ENCODE measurements at regions not wholly inside any gene's neighbourhood (a gene's known extent, or its start where the extent isn't known, plus 50 kb on each side); places are given as distances from the start of the nearest gene placed in this dataset.

- Histone ChIP-seq H3K27me3 (no peaks in the 10 kb centered on the region), H3K4me1 (no peaks in the 10 kb centered on the region), H3K27ac (no peak overlapping the region), H3K9me3 (peaks cover 0 to 4% (median 3%) of the 10 kb centered on the region in 4 donors), H3K4me3 (no peak overlapping the region), H3K36me3 (no peaks in the 10 kb centered on the region)
- intact Hi-C loops (cut with DNase I) = no loop called here
- DNase-seq = no peak
- TF ChIP-seq EP300 (IDR thresholded peaks at IDR 0.05) (no peak), POLR2AphosphoS5 (IDR thresholded peaks at IDR 0.05) (no peak), POLR2A (IDR thresholded peaks at IDR 0.05) (no peak), CTCF (IDR thresholded peaks at IDR 0.05) (no peak)
Observed at GRCh38 chr1:82731216-82731615, 930.5 kb downstream of the ADGRL2 start.

- Histone ChIP-seq H3K4me3 (no peak overlapping the region), H3K27ac (no peak overlapping the region), H3K36me3 (no peaks in the 10 kb centered on the region), H3K9me3 (peaks cover 0 to 4% (median 3%) of the 10 kb centered on the region in 4 donors), H3K27me3 (no peaks in the 10 kb centered on the region), H3K4me1 (no peaks in the 10 kb centered on the region)
- intact Hi-C loops (cut with DNase I) = no loop called here
- no peak for DNase-seq
- TF ChIP-seq POLR2A (IDR thresholded peaks at IDR 0.05) (no peak), EP300 (IDR thresholded peaks at IDR 0.05) (no peak), POLR2AphosphoS5 (IDR thresholded peaks at IDR 0.05) (no peak), CTCF (IDR thresholded peaks at IDR 0.05) (no peak)
Observed at GRCh38 chr1:82728206-82728605, 927.5 kb downstream of the ADGRL2 start.

GRCh38 chr1:82724246-82724645 is 923.5 kb downstream of the ADGRL2 start:
- H3K4me3 ChIP-seq = no peak overlapping the region
- H3K36me3 ChIP-seq = no peaks in the 10 kb centered on the region
- H3K27me3 ChIP-seq = no peaks in the 10 kb centered on the region
- TF ChIP-seq POLR2AphosphoS5 (IDR thresholded peaks at IDR 0.05) = no peak
- no peak for TF ChIP-seq EP300 (IDR thresholded peaks at IDR 0.05)
- TF ChIP-seq CTCF (IDR thresholded peaks at IDR 0.05) = no peak
- TF ChIP-seq POLR2A (IDR thresholded peaks at IDR 0.05) = no peak
- no peak for DNase-seq
- WGBS, 2 donors = 88 to 90% methylated on average over 2 of the region's 2 CpGs
- no peak overlapping the region for H3K27ac ChIP-seq
- intact Hi-C loops (cut with DNase I) = no loop called here
- peaks cover 0 to 3% (median 0%) of the 10 kb centered on the region in 4 donors for H3K9me3 ChIP-seq
- no peaks in the 10 kb centered on the region for H3K4me1 ChIP-seq

GRCh38 chr1:82722608-82723007 is 921.9 kb downstream of the ADGRL2 start:
- 86 to 94% methylated on average over 3 of the region's 3 CpGs for WGBS, 2 donors
- intact Hi-C loops (cut with DNase I) = no loop called here
- no peak for DNase-seq
- Histone ChIP-seq H3K36me3 (no peaks in the 10 kb centered on the region), H3K4me3 (no peak overlapping the region), H3K9me3 (peaks cover 0 to 3% (median 0%) of the 10 kb centered on the region in 4 donors), H3K27ac (no peak overlapping the region), H3K4me1 (no peaks in the 10 kb centered on the region), H3K27me3 (no peaks in the 10 kb centered on the region)
- TF ChIP-seq CTCF (IDR thresholded peaks at IDR 0.05) (no peak), POLR2A (IDR thresholded peaks at IDR 0.05) (no peak), POLR2AphosphoS5 (IDR thresholded peaks at IDR 0.05) (no peak), EP300 (IDR thresholded peaks at IDR 0.05) (no peak)

- DNase-seq = no peak
- H3K36me3 ChIP-seq = no peaks in the 10 kb centered on the region
- intact Hi-C loops (cut with DNase I) = no loop called here
- TF ChIP-seq POLR2AphosphoS5 (IDR thresholded peaks at IDR 0.05) (no peak), EP300 (IDR thresholded peaks at IDR 0.05) (no peak), POLR2A (IDR thresholded peaks at IDR 0.05) (no peak), CTCF (IDR thresholded peaks at IDR 0.05) (no peak)
- peaks cover 0 to 3% (median 0%) of the 10 kb centered on the region in 4 donors for H3K9me3 ChIP-seq
- H3K4me3 ChIP-seq = no peak overlapping the region
- no peak overlapping the region for H3K27ac ChIP-seq
- WGBS, 2 donors = 48 to 69% methylated on average over 3 of the region's 3 CpGs
- H3K4me1 ChIP-seq = no peaks in the 10 kb centered on the region
- H3K27me3 ChIP-seq = no peaks in the 10 kb centered on the region
Observed at GRCh38 chr1:82721702-82722101, 921.0 kb downstream of the ADGRL2 start.
